Tibial artery (tissue), 4 donors: ENCODE measurements at regions not wholly inside any gene's neighbourhood (a gene's known extent, or its start where the extent isn't known, plus 50 kb on each side); places are given as distances from the start of the nearest gene placed in this dataset.

Source experiments
- DNase-seq, 2 donors: peaks; one replicate each; pipeline ENCODE4 v3.0.0-alpha.2; 2019
- H3K27ac ChIP-seq, 2 donors: fragments of 200-600 bp; sonication (generic) in 1 of 2; 1 replicate in 1 of 2; 2 replicates in 1 of 2; pipeline ENCODE4 v1.5.1; 2018 to 2019; ENCODE audit warnings: mild to moderate bottlenecking in 1 of 2
- H3K27me3 ChIP-seq, 2 donors: fragments of 200-600 bp; sonication (generic) in 1 of 2; one replicate each; pipeline versions ENCODE4 v1.5.1 to v1.6.0; 2016 to 2019
- H3K36me3 ChIP-seq, 3 donors: fragments of 200-600 bp; sonication (generic) in 2 of 3; one replicate each; pipeline ENCODE4 v1.5.1; 2016 to 2019; ENCODE audit warnings: mild to moderate bottlenecking in 2 of 3
- H3K4me1 ChIP-seq, 4 donors: fragments of 200-600 bp; sonication (generic) in 2 of 4; 1 replicate in 3 of 4; 2 replicates in 1 of 4; pipeline ENCODE4 v1.5.1; 2016 to 2019
- H3K4me3 ChIP-seq, 2 donors: fragments of 200-600 bp; sonication (generic) in 1 of 2; 1 replicate in 1 of 2; 2 replicates in 1 of 2; pipeline ENCODE4 v1.5.1; 2018 to 2019; ENCODE audit warnings: mild to moderate bottlenecking in 2 of 2
- H3K9me3 ChIP-seq, 3 donors: fragments of 200-600 bp; sonication (generic) in 1 of 3; one replicate each; pipeline ENCODE4 v1.5.1; 2016 to 2019
- CTCF ChIP-seq, 2 experiments: fragments of 200-600 bp in 1 of 2; fragments of 450-650 bp in 1 of 2; IDR thresholded peaks; one replicate each; pipeline ENCODE4 v1.5.1; 2017 to 2019; ENCODE audit warnings: antibody characterized with exemption in 2 of 2, mild to moderate bottlenecking in 1 of 2, moderate library complexity in 1 of 2
- intact Hi-C: fragments of 100-400 bp; cut with DNase I; formaldehyde crosslinking; loops from one replicate; pipeline ENCODE4 v1.15.0; 2023; ENCODE audit warnings: low total_unique reads

GRCh38 chr20:39983655-39984054, 705.4 kb downstream of the MAFB start:
- Histone ChIP-seq H3K36me3 (no peaks in the 10 kb centered on the region), H3K9me3 (no peaks in the 10 kb centered on the region), H3K4me3 (no peak overlapping the region), H3K27ac (no peak overlapping the region), H3K4me1 (peaks cover 0 to 23% (median 20%) of the 10 kb centered on the region in 4 donors), H3K27me3 (no peaks in the 10 kb centered on the region)
- TF ChIP-seq CTCF (IDR thresholded peaks at IDR 0.05), result no peak
- no peak for DNase-seq
- intact Hi-C loops, result no loop called here

- Histone ChIP-seq H3K4me3 (no peak overlapping the region), H3K4me1 (peaks cover 0 to 23% (median 20%) of the 10 kb centered on the region in 4 donors), H3K36me3 (no peaks in the 10 kb centered on the region), H3K27ac (no peak overlapping the region), H3K9me3 (no peaks in the 10 kb centered on the region), H3K27me3 (no peaks in the 10 kb centered on the region)
- DNase-seq, result no peak
- intact Hi-C loops, result no loop called here
- no peak for TF ChIP-seq CTCF (IDR thresholded peaks at IDR 0.05)
Measured at GRCh38 chr20:39983183-39983582, 705.9 kb downstream of the MAFB start.

- H3K27me3 ChIP-seq, result no peaks in the 10 kb centered on the region
- no peak for DNase-seq
- intact Hi-C loops, result no loop called here
- no peaks in the 10 kb centered on the region for H3K4me1 ChIP-seq
- H3K9me3 ChIP-seq, result peaks cover 0 to under 1% (median 0%) of the 10 kb centered on the region in 3 donors
- no peak overlapping the region for H3K27ac ChIP-seq
- TF ChIP-seq CTCF (IDR thresholded peaks at IDR 0.05), result no peak
- H3K36me3 ChIP-seq, result no peaks in the 10 kb centered on the region
- H3K4me3 ChIP-seq, result no peak overlapping the region
Measured at GRCh38 chr20:39974966-39975501, 714.0 kb downstream of the MAFB start.

GRCh38 chr20:39968495-39968894, 720.5 kb downstream of the MAFB start:
- DNase-seq, result no peak
- peaks cover 0 to 4% (median 0%) of the 10 kb centered on the region in 3 donors for H3K9me3 ChIP-seq
- H3K4me3 ChIP-seq, result no peak overlapping the region
- H3K27ac ChIP-seq, result no peak overlapping the region
- TF ChIP-seq CTCF (IDR thresholded peaks at IDR 0.05), result no peak
- H3K4me1 ChIP-seq, result no peaks in the 10 kb centered on the region
- intact Hi-C loops, result no loop called here
- no peaks in the 10 kb centered on the region for H3K36me3 ChIP-seq
- H3K27me3 ChIP-seq, result no peaks in the 10 kb centered on the region

- no peak for TF ChIP-seq CTCF (IDR thresholded peaks at IDR 0.05)
- Histone ChIP-seq H3K27me3 (no peaks in the 10 kb centered on the region), H3K36me3 (no peaks in the 10 kb centered on the region), H3K9me3 (peaks cover 0 to 4% (median 0%) of the 10 kb centered on the region in 3 donors), H3K4me3 (no peak overlapping the region), H3K27ac (no peak overlapping the region), H3K4me1 (no peaks in the 10 kb centered on the region)
- intact Hi-C loops, result no loop called here
- no peak for DNase-seq
Measured at GRCh38 chr20:39967806-39968205, 721.2 kb downstream of the MAFB start.
